ENCODE measurements at regions not wholly inside any gene's neighbourhood (a gene's known extent, or its start where the extent isn't known, plus 50 kb on each side); places are given as distances from the start of the nearest gene placed in this dataset.

GRCh38 chr13:100811024-100811865 is 136.7 kb upstream of the TMTC4 start:
- no peak for TF ChIP-seq EZH2phosphoT487 (IDR thresholded peaks at IDR 0.05; ENCODE audit: borderline replicate concordance, low read depth, low read length)
- ChIA-PET POLR2A (no interaction called here), CTCF (ENCODE audit: unreplicated experiment) (no interaction called here)
- intact Hi-C loops (cut with micrococcal nuclease; ENCODE audit: unreplicated experiment) = no loop called here
- Histone ChIP-seq H3K4me2 (ENCODE audit: low read length) (no peak overlapping the region), H3K9me2 (ENCODE audit: insufficient read depth, low read length) (no peaks in the 10 kb centered on the region), H3K79me2 (ENCODE audit: insufficient read depth, low read depth, low read length) (no peaks in the 10 kb centered on the region), H3K36me3 (ENCODE audit: insufficient read depth, low read length) (no peaks in the 10 kb centered on the region), H2AFZ (ENCODE audit: low read length) (no peak overlapping the region), H3K9me3 (ENCODE audit: low read length) (no peaks in the 10 kb centered on the region), H3K27ac (ENCODE audit: low read depth, low read length, poor library complexity, severe bottlenecking) (no peak overlapping the region), H4K20me1 (ENCODE audit: insufficient read depth, low read length) (no peaks in the 10 kb centered on the region), H3K4me3 (ENCODE audit: low read depth, low read length, poor library complexity, severe bottlenecking) (no peak overlapping the region), H3K4me1 (ENCODE audit: insufficient read depth, low read length, poor library complexity, severe bottlenecking) (no peaks in the 10 kb centered on the region)
- no TSS peak for BruUV-seq (replicated peaks)
- DNase-seq (ENCODE audit: low spot score) = no peak

GRCh38 chr13:100810481-100810880 is 135.9 kb upstream of the TMTC4 start:
- BruUV-seq (replicated peaks) = no TSS peak
- TF ChIP-seq EZH2phosphoT487 (IDR thresholded peaks at IDR 0.05; ENCODE audit: borderline replicate concordance, low read depth, low read length) (no peak), CTCF (conservative IDR thresholded peaks at IDR 0.05; ENCODE audit: low read length) (no peak)
- Histone ChIP-seq H3K9me3 (ENCODE audit: low read length) (no peaks in the 10 kb centered on the region), H3K9me2 (ENCODE audit: insufficient read depth, low read length) (no peaks in the 10 kb centered on the region), H3K79me2 (ENCODE audit: insufficient read depth, low read depth, low read length) (no peaks in the 10 kb centered on the region), H4K20me1 (ENCODE audit: insufficient read depth, low read length) (no peaks in the 10 kb centered on the region), H3K36me3 (ENCODE audit: insufficient read depth, low read length) (no peaks in the 10 kb centered on the region), H3K4me3 (ENCODE audit: low read depth, low read length, poor library complexity, severe bottlenecking) (no peak overlapping the region), H3K27ac (ENCODE audit: low read depth, low read length, poor library complexity, severe bottlenecking) (no peak overlapping the region), H3K4me2 (ENCODE audit: low read length) (no peak overlapping the region), H3K4me1 (ENCODE audit: insufficient read depth, low read length, poor library complexity, severe bottlenecking) (no peaks in the 10 kb centered on the region), H2AFZ (ENCODE audit: low read length) (no peak overlapping the region)
- no peak for DNase-seq (ENCODE audit: low spot score)
- CTCF ChIA-PET (ENCODE audit: unreplicated experiment) = no interaction called here
- intact Hi-C loops (cut with micrococcal nuclease; ENCODE audit: unreplicated experiment) = no loop called here
- POLR2A ChIA-PET = no interaction called here

- Histone ChIP-seq H3K4me3 (ENCODE audit: low read depth, low read length, poor library complexity, severe bottlenecking) (no peak overlapping the region), H3K79me2 (ENCODE audit: insufficient read depth, low read depth, low read length) (no peaks in the 10 kb centered on the region), H4K20me1 (ENCODE audit: insufficient read depth, low read length) (no peaks in the 10 kb centered on the region), H3K9me3 (ENCODE audit: low read length) (no peaks in the 10 kb centered on the region), H3K27ac (ENCODE audit: low read depth, low read length, poor library complexity, severe bottlenecking) (no peak overlapping the region), H3K9me2 (ENCODE audit: insufficient read depth, low read length) (no peaks in the 10 kb centered on the region), H3K36me3 (ENCODE audit: insufficient read depth, low read length) (no peaks in the 10 kb centered on the region), H3K4me2 (ENCODE audit: low read length) (no peak overlapping the region), H2AFZ (ENCODE audit: low read length) (no peak overlapping the region), H3K4me1 (ENCODE audit: insufficient read depth, low read length, poor library complexity, severe bottlenecking) (no peaks in the 10 kb centered on the region)
- CTCF ChIA-PET (ENCODE audit: unreplicated experiment) = no interaction called here
- intact Hi-C loops (cut with micrococcal nuclease; ENCODE audit: unreplicated experiment) = no loop called here
- BruUV-seq (replicated peaks) = no TSS peak
- no peak for TF ChIP-seq EZH2phosphoT487 (IDR thresholded peaks at IDR 0.05; ENCODE audit: borderline replicate concordance, low read depth, low read length)
- no peak for TF ChIP-seq CTCF (conservative IDR thresholded peaks at IDR 0.05; ENCODE audit: low read length)
- no peak for DNase-seq (ENCODE audit: low spot score)
- POLR2A ChIA-PET = no interaction called here
Measured at GRCh38 chr13:100809856-100810255, 135.3 kb upstream of the TMTC4 start.

Measured in OCI-LY7 (cell line).